HG03469 (cell line): ENCODE measurements at regions not wholly inside any gene's neighbourhood (a gene's known extent, or its start where the extent isn't known, plus 50 kb on each side); places are given as distances from the start of the nearest gene placed in this dataset.
A peak's percentile ranks its signal among the peaks of the same experiment; 100 is the strongest.
"Not testable (repeated sequence)": the region's sequence is repeated elsewhere in the genome, so short reads cannot be mapped to it uniquely, and the experiment has no call there.

Experiments
- ATAC-seq: cut with Tn5 transposase; IDR thresholded peaks from one replicate; pipeline ENCODE4 v1.9.1; 2021; ENCODE audit warnings: mild to moderate bottlenecking, moderate library complexity, moderate number of reproducible peaks; ENCODE audit not compliant: unreplicated experiment

- ATAC-seq = no peak
Observed at GRCh38 chr4:53722110-53722509, 130.8 kb upstream of the LNX1 start.

- ATAC-seq = no peak
Observed at GRCh38 chr4:53721263-53721662, 130.0 kb upstream of the LNX1 start.

GRCh38 chr4:53720776-53721175, 129.5 kb upstream of the LNX1 start:
- no peak for ATAC-seq

- no peak for ATAC-seq
Observed at GRCh38 chr4:53717064-53717549, 125.8 kb upstream of the LNX1 start.

GRCh38 chr4:53716471-53717063, 125.3 kb upstream of the LNX1 start:
- no peak for ATAC-seq

GRCh38 chr4:53716011-53716410, 124.7 kb upstream of the LNX1 start:
- no peak for ATAC-seq

GRCh38 chr4:53714236-53715140, 123.2 kb upstream of the LNX1 start:
- ATAC-seq = no peak

GRCh38 chr4:53713767-53714166, 122.5 kb upstream of the LNX1 start:
- ATAC-seq = no peak

- ATAC-seq = no peak
Observed at GRCh38 chr4:53713296-53713695, 122.0 kb upstream of the LNX1 start.

- no peak for ATAC-seq
Observed at GRCh38 chr4:53712408-53713020, 121.2 kb upstream of the LNX1 start.

GRCh38 chr4:53711926-53712325, 120.6 kb upstream of the LNX1 start:
- ATAC-seq = no peak

- no peak for ATAC-seq
Observed at GRCh38 chr4:53709693-53710092, 118.4 kb upstream of the LNX1 start.

GRCh38 chr4:53707491-53707890, 116.2 kb upstream of the LNX1 start:
- ATAC-seq = no peak

- ATAC-seq = peak; percentile 28
Observed at GRCh38 chr4:53706422-53707032, 115.2 kb upstream of the LNX1 start.

GRCh38 chr4:53705972-53706371, 114.7 kb upstream of the LNX1 start:
- no peak for ATAC-seq

GRCh38 chr4:53705151-53705764, 114.0 kb upstream of the LNX1 start:
- peak; percentile 26 for ATAC-seq

- ATAC-seq = no peak
Observed at GRCh38 chr4:53704329-53704728, 113.0 kb upstream of the LNX1 start.

- ATAC-seq = no peak
Observed at GRCh38 chr4:53703267-53703655, 112.0 kb upstream of the LNX1 start.

GRCh38 chr4:53702334-53703266, 111.3 kb upstream of the LNX1 start:
- ATAC-seq = peak; percentile 45

GRCh38 chr4:53701260-53701659, 110.0 kb upstream of the LNX1 start:
- ATAC-seq = not testable (repeated sequence)
